Stomach (tissue), 4 donors: ENCODE measurements at regions not wholly inside any gene's neighbourhood (a gene's known extent, or its start where the extent isn't known, plus 50 kb on each side); places are given as distances from the start of the nearest gene placed in this dataset.

ENCODE experiments used
- CTCF ChIP-seq, 7 experiments: fragments of 450-650 bp in 4 of 7; fragments of 200-600 bp in 3 of 7; sonication (generic) in 3 of 7; IDR thresholded peaks; one replicate each; pipeline ENCODE4 v1.5.1; 2016 to 2019; ENCODE audit warnings: antibody characterized with exemption in 7 of 7, control low read depth in 2 of 7, mild to moderate bottlenecking in 1 of 7
- POLR2A ChIP-seq, 4 donors: fragments of 450-650 bp; IDR thresholded peaks; one replicate each; pipeline ENCODE4 v1.6.1; 2016; ENCODE audit warnings: antibody characterized with exemption in 4 of 4, control low read depth in 2 of 4, mild to moderate bottlenecking in 1 of 4, moderate library complexity in 1 of 4
- POLR2AphosphoS5 ChIP-seq, 3 donors: sonication (generic); formaldehyde crosslinking; IDR thresholded peaks; one replicate each; pipeline ENCODE4 v1.6.1; 2016; ENCODE audit warnings: antibody characterized with exemption in 3 of 3

- no peak for TF ChIP-seq CTCF (IDR thresholded peaks at IDR 0.05)
- TF ChIP-seq POLR2AphosphoS5 (IDR thresholded peaks at IDR 0.05): no peak
- no peak for TF ChIP-seq POLR2A (IDR thresholded peaks at IDR 0.05)
Observed at GRCh38 chr11:128304116-128304515, 283.2 kb downstream of the ETS1 start.
